DMS114 treated with DMSO at 0.1 percent for 48 hours (cell line): ENCODE measurements at regions not wholly inside any gene's neighbourhood (a gene's known extent, or its start where the extent isn't known, plus 50 kb on each side); places are given as distances from the start of the nearest gene placed in this dataset.

Experiments
- DNase-seq: peaks from one replicate; lab custom pipeline; 2025; ENCODE audit not compliant: unreplicated experiment; lab: John Stamatoyannopoulos, UW

DNA sequence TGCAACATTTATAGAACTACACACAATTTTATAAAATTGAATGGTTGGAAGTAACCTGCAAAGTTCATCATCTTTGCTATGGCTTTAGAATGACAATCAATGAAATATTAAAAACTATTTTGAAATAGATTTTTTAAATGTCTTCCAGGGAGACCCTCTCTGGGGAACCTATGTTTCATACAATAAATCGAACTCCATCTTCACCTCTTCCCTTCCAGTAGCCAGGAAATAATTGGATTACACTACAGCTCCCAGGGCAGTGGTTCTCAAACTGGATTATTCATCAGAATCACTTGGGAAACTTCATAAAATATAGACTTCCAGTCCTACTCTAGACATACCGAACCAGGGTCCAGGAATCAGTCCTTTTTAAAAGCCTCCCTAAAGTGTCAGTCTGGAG lies 328.4 kb downstream of the DUSP6 start:
- DNase-seq: no peak

- DNase-seq: no peak
These were observed 331.6 kb downstream of the DUSP6 start for GRCh38 chr12:89020689-89021088.

DNA sequence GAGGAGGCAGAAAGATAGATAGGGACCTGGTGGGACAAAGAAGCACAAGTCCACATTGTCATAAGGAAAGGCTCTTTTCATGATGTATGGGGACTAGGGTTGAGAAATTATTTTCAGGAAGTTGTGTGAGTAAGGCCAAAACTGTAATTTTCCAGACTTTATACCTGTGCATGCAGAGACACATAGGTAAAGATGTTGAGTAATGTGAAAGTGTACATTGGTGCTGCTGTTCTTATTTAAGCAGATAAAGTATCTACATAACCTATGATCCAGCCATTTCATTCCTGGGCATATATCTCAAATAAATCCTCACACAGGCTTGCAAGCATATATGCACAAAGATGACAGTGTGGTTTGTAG lies 332.2 kb downstream of the DUSP6 start:
- no peak for DNase-seq

- peak; percentile 96 for DNase-seq
These were observed 332.7 kb downstream of the DUSP6 start for GRCh38 chr12:89019439-89020120.

DNA sequence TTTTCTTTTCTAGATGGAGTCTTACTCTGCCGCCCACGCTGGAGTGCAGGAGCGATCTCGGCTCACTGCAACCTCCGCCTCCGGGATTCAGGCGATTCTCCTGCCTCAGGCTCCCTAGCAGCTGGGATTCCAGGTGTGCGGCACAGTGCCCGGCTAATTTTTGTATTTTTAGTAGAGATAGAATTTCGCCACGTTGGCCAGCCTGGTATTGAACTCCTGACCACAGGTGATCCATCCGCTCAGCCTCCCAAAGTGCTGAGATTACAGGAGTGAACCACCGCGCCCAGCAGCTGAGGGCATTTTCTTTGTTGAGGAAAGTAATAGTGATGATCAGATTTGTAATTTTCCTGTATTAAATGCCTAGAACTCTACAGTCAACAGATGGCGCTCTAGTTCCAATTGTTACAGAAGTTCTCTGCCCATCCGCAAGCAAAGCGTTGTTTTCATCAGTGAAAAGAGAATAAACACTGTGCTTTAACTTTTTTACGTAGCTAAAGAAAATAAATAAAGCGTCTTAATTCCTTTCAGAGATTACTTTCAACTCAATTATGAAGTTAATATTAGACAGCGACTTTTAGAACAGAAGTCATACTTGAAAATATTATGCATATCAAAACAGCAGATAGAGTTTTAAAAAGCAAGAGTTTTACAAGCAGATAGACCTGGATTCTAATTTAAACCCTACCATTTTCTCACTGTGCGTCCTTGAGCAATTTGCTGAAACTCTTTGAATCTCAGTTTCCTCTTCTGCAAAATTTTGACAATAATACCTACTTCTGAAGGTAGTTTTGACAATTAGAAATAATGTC lies 335.1 kb downstream of the DUSP6 start:
- peak; percentile 96 for DNase-seq

DNA sequence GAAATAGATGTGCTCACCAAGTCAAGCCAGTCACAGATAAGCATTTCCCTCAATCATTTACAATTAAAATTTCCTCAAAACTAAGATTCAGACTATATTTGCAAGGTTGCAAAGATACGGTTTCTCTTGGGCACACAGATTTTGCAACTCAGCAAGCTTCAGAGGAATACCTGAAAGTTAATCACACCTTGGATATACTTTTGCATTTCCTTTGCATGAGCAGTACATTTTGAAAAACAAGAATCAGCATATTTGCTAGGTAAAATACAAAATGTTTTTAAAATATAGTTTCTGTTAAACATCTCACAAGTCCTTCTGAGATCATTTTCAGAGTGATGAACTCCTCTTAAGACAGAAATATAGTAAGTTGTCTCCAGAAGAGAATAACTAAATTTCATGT lies 336.9 kb downstream of the DUSP6 start:
- DNase-seq: no peak

DNA sequence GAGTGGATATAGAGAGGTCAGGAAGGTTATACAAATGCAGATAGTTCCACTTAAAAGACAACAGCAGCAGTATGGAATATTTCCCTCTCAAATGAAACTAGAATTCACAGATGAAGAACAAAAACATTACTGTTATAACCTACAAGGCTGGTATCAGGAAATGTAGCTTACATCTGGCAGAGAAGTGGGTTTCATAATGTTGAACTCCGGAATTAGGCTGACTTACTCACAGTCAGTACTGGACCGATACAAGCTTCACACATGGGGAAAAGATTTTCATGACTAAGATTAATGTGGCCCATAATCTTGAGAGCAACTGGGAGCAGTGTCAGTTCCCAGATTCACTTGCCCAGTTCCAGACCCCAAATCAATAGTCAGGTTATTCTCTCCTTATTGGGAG lies 353.9 kb downstream of the DUSP6 start:
- DNase-seq: no peak

DNA sequence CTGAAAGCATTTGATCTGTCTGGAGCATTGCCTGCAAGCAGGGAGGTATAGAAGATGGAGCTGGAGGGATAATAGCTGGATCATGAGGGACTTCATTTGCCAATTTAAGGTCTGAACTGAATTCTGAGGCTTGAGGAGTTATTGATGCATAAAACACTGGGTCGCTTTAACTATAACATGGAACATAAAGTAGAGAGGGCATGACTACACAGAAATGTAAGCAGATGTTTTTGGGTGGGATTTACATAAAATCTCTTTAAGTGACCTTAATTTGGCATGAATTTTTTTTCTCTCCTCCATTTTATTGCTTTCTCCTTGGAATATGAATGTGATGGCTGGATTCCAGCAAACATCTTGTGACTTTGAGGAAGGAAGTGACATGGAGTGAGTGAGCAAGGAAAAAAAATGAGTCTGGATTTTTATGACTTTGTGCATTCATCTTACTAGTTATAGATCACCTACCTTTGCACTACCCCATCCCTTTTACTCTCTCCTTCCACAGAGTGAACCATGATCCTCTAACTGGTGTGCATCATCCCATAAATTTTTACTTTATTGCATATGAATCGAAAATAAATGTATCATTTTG lies 356.0 kb downstream of the DUSP6 start:
- no peak for DNase-seq

DNA sequence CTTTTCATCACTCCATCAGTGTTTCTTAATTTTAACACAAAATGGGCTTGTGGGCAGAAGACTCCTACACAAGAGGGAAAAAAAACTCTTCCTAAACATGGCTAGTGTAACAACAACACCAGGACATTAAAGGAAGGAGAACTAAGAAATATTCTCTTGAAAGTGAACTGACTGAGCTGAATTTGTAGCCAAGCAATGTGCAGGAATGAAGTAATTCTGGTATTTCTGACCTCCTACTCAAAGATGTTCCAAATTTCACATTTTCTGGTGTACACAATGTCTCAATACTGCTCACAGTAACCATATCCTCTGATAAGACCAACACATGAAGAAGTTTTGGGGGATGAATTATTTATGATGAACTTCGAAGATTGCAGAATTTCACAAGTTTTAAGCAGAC lies 357.3 kb downstream of the DUSP6 start:
- DNase-seq: no peak

DNA sequence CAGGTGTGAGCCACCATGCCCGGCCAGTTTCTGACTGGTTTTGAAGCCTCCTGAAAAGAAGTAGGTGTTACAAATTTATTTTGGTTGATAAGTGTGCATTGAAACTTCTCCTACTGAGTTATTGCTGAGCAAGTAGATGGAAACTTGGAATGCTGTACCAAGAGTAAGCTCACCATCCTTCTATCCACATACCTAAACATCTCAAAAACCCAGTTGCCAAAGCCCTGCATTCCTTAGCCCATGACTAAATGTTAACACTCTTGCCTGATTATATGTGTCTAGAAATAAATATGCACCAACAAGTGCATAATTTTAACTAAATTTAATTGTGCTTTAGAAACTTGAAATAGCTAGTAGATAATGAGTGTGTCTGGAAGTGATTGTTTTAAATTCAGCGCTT lies 357.8 kb downstream of the DUSP6 start:
- DNase-seq: no peak

- DNase-seq: peak; percentile 58
These were observed 358.6 kb downstream of the DUSP6 start for GRCh38 chr12:88993651-88994050.

DNA sequence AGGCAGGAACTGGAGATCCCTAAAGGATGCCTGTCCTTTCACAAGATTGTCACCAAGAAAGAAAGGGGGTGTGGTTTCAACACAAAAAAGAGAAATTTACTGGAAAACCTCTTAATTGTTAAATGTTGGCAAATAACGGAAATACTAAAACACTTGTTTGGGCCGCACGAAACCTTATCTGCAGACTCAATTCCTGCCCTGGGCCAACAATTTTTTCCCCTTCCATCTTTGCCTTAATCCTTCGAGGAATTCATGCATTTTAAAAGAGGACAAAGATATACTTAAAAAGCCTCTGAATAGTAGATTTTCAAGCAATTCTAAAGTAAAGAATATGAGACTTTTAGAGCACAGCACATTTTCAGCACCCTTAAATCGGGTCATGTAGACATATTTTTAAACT lies 366.2 kb downstream of the DUSP6 start:
- DNase-seq: no peak

GRCh38 chr12:88985631-88986030 lies 366.7 kb downstream of the DUSP6 start:
- no peak for DNase-seq

- DNase-seq: no peak
These were observed 367.3 kb downstream of the DUSP6 start for GRCh38 chr12:88985011-88985410.

- no peak for DNase-seq
These were observed 369.6 kb downstream of the DUSP6 start for GRCh38 chr12:88982694-88983093.

- no peak for DNase-seq
These were observed 375.2 kb downstream of the DUSP6 start for GRCh38 chr12:88977115-88977514.

DNA sequence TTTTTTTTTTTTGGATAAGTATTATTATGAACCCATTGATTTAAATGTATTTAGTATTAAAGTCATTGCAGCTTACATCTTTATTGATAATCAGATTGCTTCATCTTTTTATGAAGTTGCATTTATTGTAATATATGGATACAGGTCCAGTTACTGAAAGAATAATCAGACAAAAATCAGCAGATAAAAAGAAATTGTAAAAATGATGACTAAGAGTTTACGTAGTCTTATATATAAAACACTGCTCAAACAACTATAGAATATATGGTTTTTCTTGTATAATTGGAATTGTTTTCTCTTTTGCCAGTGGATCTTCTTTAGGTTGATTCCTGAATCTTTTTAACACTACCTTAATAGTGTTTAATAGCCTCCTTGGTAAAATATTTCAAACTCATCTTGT lies 378.3 kb downstream of the DUSP6 start:
- no peak for DNase-seq

- no peak for DNase-seq
These were observed 381.6 kb downstream of the DUSP6 start for GRCh38 chr12:88970740-88971139.

DNA sequence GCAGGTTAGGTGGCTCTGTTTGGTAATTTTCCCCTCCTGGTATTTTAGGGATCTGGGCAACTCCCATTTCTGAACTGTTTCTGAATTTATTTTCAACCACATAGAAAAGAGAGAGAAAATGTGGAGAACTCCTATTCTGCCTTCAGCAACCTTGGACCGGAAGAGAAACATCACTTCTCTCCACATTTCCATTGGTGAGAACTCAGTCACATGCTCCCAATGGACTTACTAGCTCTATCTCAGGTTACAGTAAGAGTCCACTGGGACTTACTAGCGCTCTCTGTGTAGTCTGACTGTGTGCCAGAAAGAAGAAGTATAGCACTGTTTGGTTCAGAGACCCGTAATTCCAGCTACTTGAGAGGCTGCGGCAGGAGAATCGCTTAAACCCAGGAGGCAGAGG lies 383.2 kb downstream of the DUSP6 start:
- DNase-seq: no peak

DNA sequence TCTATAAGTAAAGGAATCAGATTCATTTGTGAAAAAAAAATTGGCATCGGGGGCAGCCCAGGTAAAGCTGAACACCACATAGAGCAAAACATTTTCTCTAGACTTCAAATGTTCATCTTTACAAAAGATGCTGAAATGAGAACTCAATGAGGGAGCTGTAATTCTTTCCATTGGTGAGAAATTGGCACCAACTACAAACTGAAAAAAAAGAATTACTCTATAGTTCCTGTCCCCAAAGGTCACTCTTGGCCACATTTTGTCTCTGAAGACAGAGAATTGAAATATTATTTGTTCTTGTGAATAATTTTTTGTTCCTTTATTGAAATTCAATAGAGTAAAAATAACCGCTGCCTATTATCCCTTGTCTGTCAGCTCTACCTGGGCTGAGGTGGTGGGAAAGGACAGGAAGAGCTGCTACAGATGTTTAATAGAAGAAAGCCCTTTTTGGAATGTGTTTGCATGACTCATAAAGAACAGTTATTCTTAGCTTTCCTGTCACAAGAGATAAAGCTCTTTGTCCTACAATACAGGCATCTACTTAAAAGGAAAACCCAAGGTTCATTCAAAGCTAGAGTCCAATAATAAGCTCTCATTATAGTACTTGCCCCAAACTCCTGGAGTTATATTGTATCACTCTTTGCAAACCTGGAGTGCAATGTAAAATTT lies 380.1 kb upstream of the KITLG start:
- DNase-seq: no peak

DNA sequence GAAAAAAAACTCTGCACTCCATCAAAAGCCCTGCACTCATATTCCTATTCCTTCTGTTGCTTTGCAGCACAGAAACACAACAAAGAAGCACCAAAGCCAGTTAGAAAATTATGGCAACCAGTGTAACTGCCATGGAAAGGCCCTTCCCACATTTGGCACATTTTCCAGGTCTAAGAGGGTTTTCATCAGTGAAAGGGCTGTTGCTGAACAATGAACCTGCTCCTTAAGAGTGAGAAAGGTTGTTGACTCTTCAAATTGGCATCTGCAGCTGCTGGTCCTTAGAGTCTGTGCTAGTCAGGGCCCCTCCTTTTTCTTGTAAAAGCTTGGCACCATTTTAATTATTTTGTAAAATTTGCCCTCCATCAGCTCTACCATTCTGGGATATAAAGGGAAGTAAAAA lies 378.7 kb upstream of the KITLG start:
- no peak for DNase-seq

DNA sequence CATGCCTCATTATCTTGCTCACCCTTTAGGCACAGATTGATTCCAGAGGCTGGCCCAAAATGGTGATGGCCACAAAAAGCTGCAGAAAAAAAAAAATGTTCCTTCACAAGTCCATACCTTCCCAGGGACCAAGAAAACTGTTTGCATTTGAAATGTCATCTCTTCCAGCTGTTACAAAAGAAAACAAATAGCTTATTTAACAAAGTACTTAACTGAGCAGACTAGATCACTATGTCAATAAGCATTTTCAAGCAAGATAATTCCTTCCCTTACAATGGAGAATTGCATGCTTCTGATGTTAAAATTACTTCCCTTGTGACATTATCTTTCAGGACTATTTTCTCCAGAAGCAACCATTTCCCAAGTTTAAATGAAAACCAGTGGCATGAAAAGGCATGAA lies 377.9 kb upstream of the KITLG start:
- no peak for DNase-seq
